ENCODE measurements at regions not wholly inside any gene's neighbourhood (a gene's known extent, or its start where the extent isn't known, plus 50 kb on each side); places are given as distances from the start of the nearest gene placed in this dataset.

- H3K27me3 ChIP-seq (replicated peaks; ENCODE audit: control insufficient read depth, insufficient read depth, low read length, poor library complexity, severe bottlenecking): no peaks in the 10 kb centered on the region
- H3K4me1 ChIP-seq (ENCODE audit: control insufficient read depth, insufficient read depth, low read length, poor library complexity, severe bottlenecking): no peaks in the 10 kb centered on the region
- no peaks in the 10 kb centered on the region for H3K36me3 ChIP-seq (ENCODE audit: control insufficient read depth, insufficient read depth, low read length)
- no peak overlapping the region for H3K27ac ChIP-seq (ENCODE audit: insufficient read depth, low read length, poor library complexity, severe bottlenecking)
- no peaks in the 10 kb centered on the region for H3K9me3 ChIP-seq (ENCODE audit: control insufficient read depth, low read length)
- H3K4me3 ChIP-seq (ENCODE audit: insufficient read depth, low read depth, low read length, poor library complexity, severe bottlenecking): no peak overlapping the region
- DNase-seq: no peak
Observed at GRCh38 chr16:86325360-86325759, 185.0 kb upstream of the FOXF1 start.

GRCh38 chr16:86325895-86326294, 184.4 kb upstream of the FOXF1 start:
- H3K27ac ChIP-seq (ENCODE audit: insufficient read depth, low read length, poor library complexity, severe bottlenecking): no peak overlapping the region

GRCh38 chr16:86327321-86327720, 183.0 kb upstream of the FOXF1 start:
- no peaks in the 10 kb centered on the region for H3K27me3 ChIP-seq (replicated peaks; ENCODE audit: control insufficient read depth, insufficient read depth, low read length, poor library complexity, severe bottlenecking)
- no peak for DNase-seq
- H3K36me3 ChIP-seq (ENCODE audit: control insufficient read depth, insufficient read depth, low read length): no peaks in the 10 kb centered on the region
- no peak overlapping the region for H3K27ac ChIP-seq (ENCODE audit: insufficient read depth, low read length, poor library complexity, severe bottlenecking)
- H3K4me3 ChIP-seq (ENCODE audit: insufficient read depth, low read depth, low read length, poor library complexity, severe bottlenecking): no peak overlapping the region
- H3K4me1 ChIP-seq (ENCODE audit: control insufficient read depth, insufficient read depth, low read length, poor library complexity, severe bottlenecking): no peaks in the 10 kb centered on the region
- H3K9me3 ChIP-seq (ENCODE audit: control insufficient read depth, low read length): no peaks in the 10 kb centered on the region

More at GRCh38 chr16:86325895-86326294, 184.4 kb upstream of the FOXF1 start:
- Histone ChIP-seq H3K27me3 (replicated peaks; ENCODE audit: control insufficient read depth, insufficient read depth, low read length, poor library complexity, severe bottlenecking) (no peaks in the 10 kb centered on the region), H3K4me1 (ENCODE audit: control insufficient read depth, insufficient read depth, low read length, poor library complexity, severe bottlenecking) (no peaks in the 10 kb centered on the region), H3K9me3 (ENCODE audit: control insufficient read depth, low read length) (no peaks in the 10 kb centered on the region), H3K4me3 (ENCODE audit: insufficient read depth, low read depth, low read length, poor library complexity, severe bottlenecking) (no peak overlapping the region), H3K36me3 (ENCODE audit: control insufficient read depth, insufficient read depth, low read length) (no peaks in the 10 kb centered on the region)
- no peak for DNase-seq

- H3K4me3 ChIP-seq (ENCODE audit: insufficient read depth, low read depth, low read length, poor library complexity, severe bottlenecking): no peak overlapping the region
- no peaks in the 10 kb centered on the region for H3K27me3 ChIP-seq (replicated peaks; ENCODE audit: control insufficient read depth, insufficient read depth, low read length, poor library complexity, severe bottlenecking)
- no peaks in the 10 kb centered on the region for H3K36me3 ChIP-seq (ENCODE audit: control insufficient read depth, insufficient read depth, low read length)
- H3K4me1 ChIP-seq (ENCODE audit: control insufficient read depth, insufficient read depth, low read length, poor library complexity, severe bottlenecking): no peaks in the 10 kb centered on the region
- H3K9me3 ChIP-seq (ENCODE audit: control insufficient read depth, low read length): no peaks in the 10 kb centered on the region
- no peak for DNase-seq
- H3K27ac ChIP-seq (ENCODE audit: insufficient read depth, low read length, poor library complexity, severe bottlenecking): no peak overlapping the region
Observed at GRCh38 chr16:86330906-86331305, 179.4 kb upstream of the FOXF1 start.

GRCh38 chr16:86334079-86334635, 176.2 kb upstream of the FOXF1 start:
- no peaks in the 10 kb centered on the region for H3K4me1 ChIP-seq (ENCODE audit: control insufficient read depth, insufficient read depth, low read length, poor library complexity, severe bottlenecking)
- DNase-seq: no peak
- no peak overlapping the region for H3K27ac ChIP-seq (ENCODE audit: insufficient read depth, low read length, poor library complexity, severe bottlenecking)
- H3K36me3 ChIP-seq (ENCODE audit: control insufficient read depth, insufficient read depth, low read length): no peaks in the 10 kb centered on the region
- no peak overlapping the region for H3K4me3 ChIP-seq (ENCODE audit: insufficient read depth, low read depth, low read length, poor library complexity, severe bottlenecking)
- H3K27me3 ChIP-seq (replicated peaks; ENCODE audit: control insufficient read depth, insufficient read depth, low read length, poor library complexity, severe bottlenecking): no peaks in the 10 kb centered on the region
- no peaks in the 10 kb centered on the region for H3K9me3 ChIP-seq (ENCODE audit: control insufficient read depth, low read length)

GRCh38 chr16:86335266-86336172, 174.8 kb upstream of the FOXF1 start:
- Histone ChIP-seq H3K27me3 (replicated peaks; ENCODE audit: control insufficient read depth, insufficient read depth, low read length, poor library complexity, severe bottlenecking) (no peaks in the 10 kb centered on the region), H3K9me3 (ENCODE audit: control insufficient read depth, low read length) (no peaks in the 10 kb centered on the region), H3K36me3 (ENCODE audit: control insufficient read depth, insufficient read depth, low read length) (no peaks in the 10 kb centered on the region), H3K4me3 (ENCODE audit: insufficient read depth, low read depth, low read length, poor library complexity, severe bottlenecking) (no peak overlapping the region), H3K4me1 (ENCODE audit: control insufficient read depth, insufficient read depth, low read length, poor library complexity, severe bottlenecking) (no peaks in the 10 kb centered on the region), H3K27ac (ENCODE audit: insufficient read depth, low read length, poor library complexity, severe bottlenecking) (no peak overlapping the region)
- DNase-seq: no peak

- no peak overlapping the region for H3K4me3 ChIP-seq (ENCODE audit: insufficient read depth, low read depth, low read length, poor library complexity, severe bottlenecking)
- H3K27me3 ChIP-seq (replicated peaks; ENCODE audit: control insufficient read depth, insufficient read depth, low read length, poor library complexity, severe bottlenecking): no peaks in the 10 kb centered on the region
- H3K36me3 ChIP-seq (ENCODE audit: control insufficient read depth, insufficient read depth, low read length): no peaks in the 10 kb centered on the region
- no peak for DNase-seq
- no peaks in the 10 kb centered on the region for H3K4me1 ChIP-seq (ENCODE audit: control insufficient read depth, insufficient read depth, low read length, poor library complexity, severe bottlenecking)
- H3K27ac ChIP-seq (ENCODE audit: insufficient read depth, low read length, poor library complexity, severe bottlenecking): no peak overlapping the region
- H3K9me3 ChIP-seq (ENCODE audit: control insufficient read depth, low read length): no peaks in the 10 kb centered on the region
Observed at GRCh38 chr16:86337138-86337537, 173.2 kb upstream of the FOXF1 start.

GRCh38 chr16:86337581-86338402, 172.5 kb upstream of the FOXF1 start:
- Histone ChIP-seq H3K27me3 (replicated peaks; ENCODE audit: control insufficient read depth, insufficient read depth, low read length, poor library complexity, severe bottlenecking) (no peaks in the 10 kb centered on the region), H3K4me1 (ENCODE audit: control insufficient read depth, insufficient read depth, low read length, poor library complexity, severe bottlenecking) (no peaks in the 10 kb centered on the region), H3K36me3 (ENCODE audit: control insufficient read depth, insufficient read depth, low read length) (no peaks in the 10 kb centered on the region), H3K9me3 (ENCODE audit: control insufficient read depth, low read length) (no peaks in the 10 kb centered on the region), H3K27ac (ENCODE audit: insufficient read depth, low read length, poor library complexity, severe bottlenecking) (no peak overlapping the region), H3K4me3 (ENCODE audit: insufficient read depth, low read depth, low read length, poor library complexity, severe bottlenecking) (no peak overlapping the region)
- no peak for DNase-seq

GRCh38 chr16:86338403-86339115, 171.8 kb upstream of the FOXF1 start:
- no peaks in the 10 kb centered on the region for H3K36me3 ChIP-seq (ENCODE audit: control insufficient read depth, insufficient read depth, low read length)
- no peak for DNase-seq
- H3K27me3 ChIP-seq (replicated peaks; ENCODE audit: control insufficient read depth, insufficient read depth, low read length, poor library complexity, severe bottlenecking): no peaks in the 10 kb centered on the region
- H3K9me3 ChIP-seq (ENCODE audit: control insufficient read depth, low read length): no peaks in the 10 kb centered on the region
- H3K4me3 ChIP-seq (ENCODE audit: insufficient read depth, low read depth, low read length, poor library complexity, severe bottlenecking): no peak overlapping the region
- no peak overlapping the region for H3K27ac ChIP-seq (ENCODE audit: insufficient read depth, low read length, poor library complexity, severe bottlenecking)
- no peaks in the 10 kb centered on the region for H3K4me1 ChIP-seq (ENCODE audit: control insufficient read depth, insufficient read depth, low read length, poor library complexity, severe bottlenecking)
